ACHN (cell line): ENCODE measurements at regions not wholly inside any gene's neighbourhood (a gene's known extent, or its start where the extent isn't known, plus 50 kb on each side); places are given as distances from the start of the nearest gene placed in this dataset.

Source experiments
- DNase-seq: peaks from one replicate; pipeline ENCODE4 v3.0.0-alpha.2; 2015
- in situ Hi-C: cut with HindIII; loops from 2 replicates; pipeline ENCODE4 v1.10.0; 2017; ENCODE audit warnings: low sequenced_read_pairs, low pct_ligation_motif_present, low pct_unique_long_range_greater_than_20kb

- in situ Hi-C loops: no loop called here
Measured at GRCh38 chr11:70933981-70934583, 318.3 kb downstream of the SHANK2 start.

DNA sequence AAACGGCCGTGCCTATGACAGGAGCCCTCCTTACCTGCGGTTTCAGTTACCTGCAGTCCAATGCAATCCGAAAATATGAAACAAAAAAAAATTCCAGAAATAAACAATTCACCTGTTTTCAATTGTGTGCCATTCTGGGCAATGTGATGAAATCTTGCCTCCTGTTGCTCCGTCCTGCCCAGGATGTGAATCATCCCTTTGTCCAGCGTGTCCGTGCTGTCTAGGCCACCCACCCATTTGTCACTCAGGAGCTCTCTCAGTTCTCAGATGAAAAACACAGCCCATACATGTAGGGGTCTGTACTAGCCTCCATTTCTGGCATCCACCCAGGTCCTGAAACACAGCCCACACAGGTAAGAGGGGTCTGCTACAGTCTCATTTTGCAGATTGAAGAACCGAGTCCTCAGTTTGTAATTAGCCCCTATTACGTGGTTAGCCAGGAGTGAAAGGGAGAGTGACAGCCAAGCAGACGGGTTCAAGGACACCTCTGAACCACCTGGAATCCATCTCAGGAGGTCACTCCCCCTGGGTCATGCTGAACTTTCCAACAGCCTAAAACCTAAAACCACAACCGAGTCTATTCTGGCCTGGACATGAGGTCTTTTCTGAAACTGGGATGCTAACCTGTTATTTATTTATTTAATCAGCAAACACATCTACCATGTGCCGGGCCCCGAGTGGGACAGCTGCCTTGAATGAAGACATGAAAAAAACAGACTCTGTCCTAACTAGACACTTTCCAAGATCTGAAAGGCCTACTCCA lies 317.2 kb downstream of the SHANK2 start:
- DNase-seq: no peak
- in situ Hi-C loops: no loop called here

More at GRCh38 chr11:70933981-70934583, 318.3 kb downstream of the SHANK2 start:
- DNase-seq: no peak

- in situ Hi-C loops: no loop called here
- peak; percentile 24 for DNase-seq
Measured at GRCh38 chr11:70942593-70942992, 309.8 kb downstream of the SHANK2 start.

DNA sequence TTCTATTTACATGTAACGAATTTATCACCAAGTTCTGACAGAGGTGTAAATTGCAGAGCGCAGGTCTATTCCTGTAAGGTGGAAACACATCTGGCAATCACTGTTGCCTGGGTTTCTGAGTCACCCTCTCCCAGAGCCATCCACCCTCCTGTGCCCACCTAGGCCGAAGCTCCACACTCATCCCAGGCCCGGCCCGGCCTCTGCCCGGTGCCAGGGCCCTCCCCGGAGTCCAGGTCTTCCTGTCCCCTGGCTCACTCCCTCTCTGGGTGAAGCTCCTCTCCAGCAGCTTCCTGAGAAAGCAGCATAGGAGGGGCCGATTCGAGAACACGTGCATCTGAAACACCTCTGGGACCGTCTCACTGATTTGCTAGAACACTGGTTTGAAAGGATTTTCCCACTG lies 308.2 kb downstream of the SHANK2 start:
- DNase-seq: no peak
- in situ Hi-C loops: no loop called here

DNA sequence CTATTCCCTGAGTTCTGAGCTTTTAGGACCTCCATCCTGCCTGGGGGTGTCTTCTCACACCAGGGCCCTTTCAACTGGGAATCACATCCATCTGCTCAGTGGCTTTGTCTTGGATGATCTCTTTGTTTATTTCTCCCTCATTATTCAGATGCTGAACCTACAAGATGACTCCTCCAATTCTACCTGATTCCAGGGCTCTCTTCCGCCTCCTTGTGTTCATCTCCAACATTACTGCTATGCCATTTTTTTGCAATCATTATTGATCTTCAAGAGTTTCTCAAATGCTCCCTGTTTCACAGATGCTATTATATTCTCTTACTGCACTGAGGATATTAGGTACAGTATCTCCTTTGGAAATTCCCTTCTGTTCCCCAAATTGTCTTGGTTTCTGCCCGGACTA lies 307.7 kb downstream of the SHANK2 start:
- DNase-seq: no peak
- in situ Hi-C loops: no loop called here

DNA sequence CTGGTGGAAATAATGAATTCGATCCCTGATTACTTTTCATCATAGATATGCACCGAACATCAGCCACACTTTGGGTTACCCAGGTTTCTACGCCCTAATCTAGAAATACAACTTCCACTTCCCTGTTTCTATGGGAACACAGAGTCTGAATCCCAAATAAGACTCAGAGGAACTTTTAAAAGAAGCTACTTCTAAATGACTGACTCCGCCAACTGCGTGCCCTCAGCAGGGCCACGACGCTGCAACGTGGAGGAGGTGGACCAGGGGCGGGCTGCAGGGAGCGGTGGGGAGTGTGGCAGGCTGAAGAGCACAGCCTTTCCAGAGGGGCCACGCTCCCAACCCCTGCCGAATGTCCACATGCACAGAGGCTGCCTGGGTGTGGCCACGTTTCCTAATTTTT lies 304.0 kb downstream of the SHANK2 start:
- no peak for DNase-seq
- in situ Hi-C loops: no loop called here

GRCh38 chr11:70948855-70949531 lies 303.4 kb downstream of the SHANK2 start:
- in situ Hi-C loops: no loop called here

GRCh38 chr11:70951139-70951804 lies 301.1 kb downstream of the SHANK2 start:
- DNase-seq: no peak
- in situ Hi-C loops: no loop called here

More at GRCh38 chr11:70948855-70949531, 303.4 kb downstream of the SHANK2 start:
- no peak for DNase-seq

DNA sequence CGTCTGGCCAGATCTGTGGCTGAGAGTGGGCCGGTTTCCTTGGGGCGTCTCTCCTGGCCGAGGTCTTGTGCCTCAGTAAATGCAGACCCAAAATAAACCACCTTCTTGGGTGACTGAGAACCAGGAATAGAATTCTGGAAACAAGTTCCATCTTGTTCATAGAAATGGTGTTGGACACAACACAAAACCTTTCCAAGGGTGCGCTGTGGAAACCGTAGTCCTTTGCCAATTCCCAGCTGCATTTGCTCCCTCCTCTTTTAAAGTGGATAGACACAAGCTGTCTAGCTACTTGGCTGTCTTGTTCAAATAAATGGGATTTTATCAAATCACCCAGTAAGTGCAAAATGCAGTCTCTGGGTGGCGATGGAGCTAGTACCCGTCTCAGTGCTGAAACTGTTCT lies 300.2 kb downstream of the SHANK2 start:
- in situ Hi-C loops: no loop called here
- no peak for DNase-seq

DNA sequence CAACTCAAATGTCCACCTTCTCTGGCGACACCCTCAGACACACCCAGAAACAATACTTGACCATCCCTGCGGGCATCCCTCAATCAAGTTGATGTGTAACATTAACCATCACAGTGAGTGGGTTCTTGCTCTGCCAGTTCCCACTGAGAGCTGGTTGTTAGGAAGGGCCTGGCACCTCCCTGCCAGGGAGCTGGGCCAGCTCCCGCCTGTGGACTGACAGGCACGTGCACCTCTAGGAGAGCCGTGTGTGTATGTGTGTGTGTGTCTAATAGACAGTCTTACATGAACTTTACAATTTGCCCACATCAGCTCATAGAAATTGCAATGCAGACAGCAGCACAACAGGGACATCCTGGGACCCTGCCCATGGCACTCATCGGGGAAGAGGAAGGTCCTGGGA lies 298.7 kb downstream of the SHANK2 start:
- no peak for DNase-seq
- in situ Hi-C loops: no loop called here

DNA sequence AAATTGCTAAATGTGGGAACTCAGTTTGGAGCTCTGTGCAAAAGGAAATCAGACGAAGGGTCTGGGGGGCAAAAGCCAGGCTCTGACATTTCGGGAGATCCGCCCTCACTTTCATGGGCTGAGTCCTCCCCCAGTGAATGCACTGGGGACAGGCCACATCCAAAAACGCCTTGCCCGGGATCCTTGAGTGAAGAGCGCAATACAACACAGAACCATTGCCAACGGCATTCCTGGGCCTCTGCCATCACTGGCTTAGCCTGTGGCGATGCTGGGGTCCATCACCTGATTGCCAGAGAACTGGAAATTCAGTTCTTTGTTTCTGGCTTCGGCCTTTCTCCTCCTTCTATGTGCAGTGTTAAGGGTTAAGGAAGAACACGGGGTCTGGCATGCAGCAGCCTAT lies 297.9 kb downstream of the SHANK2 start:
- DNase-seq: no peak
- in situ Hi-C loops: no loop called here
